ENCODE measurements at regions not wholly inside any gene's neighbourhood (a gene's known extent, or its start where the extent isn't known, plus 50 kb on each side); places are given as distances from the start of the nearest gene placed in this dataset.

- H2BK20ac ChIP-seq (ENCODE audit: low read depth, low read length, poor library complexity, severe bottlenecking), result no peak overlapping the region
- no peak overlapping the region for H2AFZ ChIP-seq (ENCODE audit: low read length)
- 0 out of 4 replicates have a peak, but pooled peaks cover 0 to 4% of the 10 kb centered on the region in 2 experiments for H3K4me1 Mint-ChIP-seq
- H3K4me3 Mint-ChIP-seq, result no peak overlapping the region
- no peak overlapping the region for H2BK5ac ChIP-seq (ENCODE audit: insufficient read length, low read length)
- no peak overlapping the region for H3K4ac ChIP-seq (ENCODE audit: low read depth, low read length)
- H3K4me1 ChIP-seq (ENCODE audit: insufficient read depth, low read length), result no peaks in the 10 kb centered on the region
- H3K56ac ChIP-seq (ENCODE audit: insufficient read length, low read depth, low read length), result no peak overlapping the region
- no peaks in the 10 kb centered on the region for H3K79me1 ChIP-seq (ENCODE audit: insufficient read depth, low read depth, low read length, poor library complexity, severe bottlenecking)
- H3K9me3 ChIP-seq (ENCODE audit: control insufficient read depth, low read depth, low read length), result no peaks in the 10 kb centered on the region
- no peak overlapping the region for H2BK12ac ChIP-seq (ENCODE audit: insufficient read length, low read depth, low read length)
- no peak overlapping the region for H3T11ph ChIP-seq (ENCODE audit: low read length)
- no peak for DNase-seq
- 0 out of 2 replicates have a peak, but pooled peaks cover 3% of the 10 kb centered on the region for H3K27me3 Mint-ChIP-seq (ENCODE audit: low read depth)
- H2BK15ac ChIP-seq (ENCODE audit: low read depth, low read length), result no peak overlapping the region
- H3K18ac ChIP-seq (ENCODE audit: insufficient read length, low read depth, low read length), result no peak overlapping the region
- H3K36me3 Mint-ChIP-seq (ENCODE audit: insufficient read depth in 1 of 3, low read depth in 3 of 3), result peaks cover 0 to 11% (median 6%) of the 10 kb centered on the region in 3 experiments; a peak in 5 of 7 replicates
- H2BK120ac ChIP-seq (ENCODE audit: low read depth, low read length, poor library complexity, severe bottlenecking), result no peak overlapping the region
- H3K79me2 ChIP-seq (ENCODE audit: insufficient read depth, low read length), result no peaks in the 10 kb centered on the region
- H3K9ac ChIP-seq (ENCODE audit: extremely low read depth, insufficient read length, low read length), result no peak overlapping the region
- H3K27me3 ChIP-seq (ENCODE audit: insufficient read depth, low read length), result no peaks in the 10 kb centered on the region
- no CpG with 5 or more reads among the region's 1 CpG for WGBS (ENCODE audit: extremely low coverage, insufficient read length, low lambda C conversion rate)
- H3K4me2 ChIP-seq (ENCODE audit: insufficient read depth, insufficient read length, low read length), result no peak overlapping the region
- no peak overlapping the region for H4K8ac ChIP-seq (replicated peaks; ENCODE audit: insufficient read length, low read depth, low read length)
- no peaks in the 10 kb centered on the region for H3K23me2 ChIP-seq (ENCODE audit: insufficient read length, low read depth, low read length, poor library complexity, severe bottlenecking)
- no peak overlapping the region for H3K27ac Mint-ChIP-seq
- H2AK5ac ChIP-seq (ENCODE audit: insufficient read length, low read length), result no peak overlapping the region
- no peak overlapping the region for H4K91ac ChIP-seq (ENCODE audit: insufficient read length, low read depth, low read length)
- no peak overlapping the region for H4K5ac ChIP-seq (ENCODE audit: insufficient read length, low read depth, low read length)
- H4K20me1 ChIP-seq (ENCODE audit: control insufficient read depth, insufficient read depth, insufficient read length), result no peaks in the 10 kb centered on the region
- no peak overlapping the region for H3K27ac ChIP-seq (ENCODE audit: insufficient read length, low read depth, low read length)
- no peak overlapping the region for H3K14ac ChIP-seq (ENCODE audit: insufficient read depth, low read length)
- peaks cover 6 to 8% of the 10 kb centered on the region in 2 experiments; a peak in 4 of 5 replicates for H3K9me3 Mint-ChIP-seq
- TF ChIP-seq, protein P1, sequence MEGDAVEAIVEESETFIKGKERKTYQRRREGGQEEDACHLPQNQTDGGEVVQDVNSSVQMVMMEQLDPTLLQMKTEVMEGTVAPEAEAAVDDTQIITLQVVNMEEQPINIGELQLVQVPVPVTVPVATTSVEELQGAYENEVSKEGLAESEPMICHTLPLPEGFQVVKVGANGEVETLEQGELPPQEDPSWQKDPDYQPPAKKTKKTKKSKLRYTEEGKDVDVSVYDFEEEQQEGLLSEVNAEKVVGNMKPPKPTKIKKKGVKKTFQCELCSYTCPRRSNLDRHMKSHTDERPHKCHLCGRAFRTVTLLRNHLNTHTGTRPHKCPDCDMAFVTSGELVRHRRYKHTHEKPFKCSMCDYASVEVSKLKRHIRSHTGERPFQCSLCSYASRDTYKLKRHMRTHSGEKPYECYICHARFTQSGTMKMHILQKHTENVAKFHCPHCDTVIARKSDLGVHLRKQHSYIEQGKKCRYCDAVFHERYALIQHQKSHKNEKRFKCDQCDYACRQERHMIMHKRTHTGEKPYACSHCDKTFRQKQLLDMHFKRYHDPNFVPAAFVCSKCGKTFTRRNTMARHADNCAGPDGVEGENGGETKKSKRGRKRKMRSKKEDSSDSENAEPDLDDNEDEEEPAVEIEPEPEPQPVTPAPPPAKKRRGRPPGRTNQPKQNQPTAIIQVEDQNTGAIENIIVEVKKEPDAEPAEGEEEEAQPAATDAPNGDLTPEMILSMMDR (conservative IDR thresholded peaks at IDR 0.05), result no peak
- no peak overlapping the region for H3K23ac ChIP-seq (ENCODE audit: insufficient read length, low read depth, low read length)
Measured at GRCh38 chr2:37812414-37812813, 112.7 kb upstream of the RMDN2 start.
